HL-60/S4 treated with retinoic acid at 250 ng/mL for 4 days and 3 days (cell line): ENCODE measurements at regions not wholly inside any gene's neighbourhood (a gene's known extent, or its start where the extent isn't known, plus 50 kb on each side); places are given as distances from the start of the nearest gene placed in this dataset.
"Not testable (repeated sequence)": the region's sequence is repeated elsewhere in the genome, so short reads cannot be mapped to it uniquely, and the experiment has no call there.

Experiments
- in situ Hi-C: fragments of 300-500 bp; cut with MboI; formaldehyde crosslinking; loops from 2 replicates; pipeline ENCODE4 v1.7.0; 2022; ENCODE audit warnings: low sequenced_read_pairs

- in situ Hi-C loops = no loop called here
Measured at GRCh38 chr5:158522776-158523175, 576.9 kb downstream of the EBF1 start.

GRCh38 chr5:158521995-158522394 is 577.7 kb downstream of the EBF1 start:
- in situ Hi-C loops = no loop called here

- in situ Hi-C loops = no loop called here
Measured at GRCh38 chr5:158519433-158520021, 580.2 kb downstream of the EBF1 start.

- in situ Hi-C loops = no loop called here
Measured at GRCh38 chr5:158516521-158516920, 583.2 kb downstream of the EBF1 start.

- in situ Hi-C loops = no loop called here
Measured at GRCh38 chr5:158514986-158515359, 584.7 kb downstream of the EBF1 start.

GRCh38 chr5:158514319-158514985 is 585.3 kb downstream of the EBF1 start:
- in situ Hi-C loops = no loop called here

- in situ Hi-C loops = no loop called here
Measured at GRCh38 chr5:158513490-158514318, 586.0 kb downstream of the EBF1 start.

GRCh38 chr5:158511454-158511853 is 588.3 kb downstream of the EBF1 start:
- in situ Hi-C loops = no loop called here

- in situ Hi-C loops = no loop called here
Measured at GRCh38 chr5:158510479-158510878, 589.2 kb downstream of the EBF1 start.

GRCh38 chr5:158506648-158507047 is 593.1 kb downstream of the EBF1 start:
- in situ Hi-C loops = no loop called here

GRCh38 chr5:158502686-158503085 is 597.0 kb downstream of the EBF1 start:
- in situ Hi-C loops = no loop called here

- in situ Hi-C loops = no loop called here
Measured at GRCh38 chr5:158499892-158500418, 599.8 kb downstream of the EBF1 start.

- in situ Hi-C loops = no loop called here
Measured at GRCh38 chr5:158499075-158499891, 600.4 kb downstream of the EBF1 start.

- in situ Hi-C loops = no loop called here
Measured at GRCh38 chr5:158496624-158497023, 603.1 kb downstream of the EBF1 start.

- in situ Hi-C loops = no loop called here
Measured at GRCh38 chr5:158494541-158494940, 605.2 kb downstream of the EBF1 start.

- in situ Hi-C loops = not testable (repeated sequence)
Measured at GRCh38 chr5:158494044-158494443, 605.7 kb downstream of the EBF1 start.

- in situ Hi-C loops = no loop called here
Measured at GRCh38 chr5:158492841-158493242, 606.9 kb downstream of the EBF1 start.

GRCh38 chr5:158492136-158492535 is 607.6 kb downstream of the EBF1 start:
- in situ Hi-C loops = no loop called here

GRCh38 chr5:158487664-158488063 is 612.1 kb downstream of the EBF1 start:
- in situ Hi-C loops = no loop called here

- in situ Hi-C loops = no loop called here
Measured at GRCh38 chr5:158487156-158487555, 612.6 kb downstream of the EBF1 start.

GRCh38 chr5:158486566-158486965 is 613.1 kb downstream of the EBF1 start:
- in situ Hi-C loops = no loop called here
